Keratinocyte (primary cell): ENCODE measurements at regions not wholly inside any gene's neighbourhood (a gene's known extent, or its start where the extent isn't known, plus 50 kb on each side); places are given as distances from the start of the nearest gene placed in this dataset.

Source experiments
- DNase-seq: peaks from one replicate; pipeline ENCODE4 v3.0.0-alpha.2; 2011; ENCODE audit warnings: low read depth, missing footprints, low spot score
- FAIRE-seq: peaks from 2 replicates; lab custom pipeline; 2011; peaks lifted over from hg19 to GRCh38; lab: Jason Lieb, UNC
- H2AFZ ChIP-seq: 2 replicates; pipeline ENCODE4 v1.6.0; 2012; ENCODE audit warnings: low read length, control low read depth, inconsistent platforms; ENCODE audit not compliant: control insufficient read depth
- H3K27ac ChIP-seq: 2 replicates; pipeline ENCODE4 v1.5.1; 2011; ENCODE audit warnings: low read length; ENCODE audit not compliant: control insufficient read depth, insufficient read depth
- H3K27me3 ChIP-seq: 3 replicates; pipeline ENCODE4 v1.6.0; 2011; ENCODE audit warnings: low read length; ENCODE audit not compliant: control insufficient read depth, insufficient read depth; ENCODE audit errors: extremely low read depth
- H3K36me3 ChIP-seq, 2 experiments: 2 replicates in 1 of 2; 3 replicates in 1 of 2; pipeline ENCODE4 v1.5.1; 2011; ENCODE audit warnings: low read length in 2 of 2, mild to moderate bottlenecking in 1 of 2; ENCODE audit not compliant: control insufficient read depth in 2 of 2, insufficient read depth in 2 of 2; ENCODE audit errors: extremely low read depth in 1 of 2
- H3K4me1 ChIP-seq: 3 replicates; pipeline ENCODE4 v1.5.1; 2011; ENCODE audit warnings: low read length; ENCODE audit not compliant: control insufficient read depth, insufficient read depth; ENCODE audit errors: extremely low read depth
- H3K4me2 ChIP-seq: 3 replicates; pipeline ENCODE4 v1.6.0; 2011; ENCODE audit warnings: low read depth, low read length; ENCODE audit not compliant: control insufficient read depth, insufficient read depth; ENCODE audit errors: extremely low read depth
- H3K4me3 ChIP-seq, 3 experiments: fragments of 200-600 bp in 1 of 3; sonication (generic) in 1 of 3; 2 replicates in 2 of 3; 3 replicates in 1 of 3; pipeline ENCODE4 v1.5.1; 2011 to 2016; ENCODE audit warnings: low read length in 3 of 3, mild to moderate bottlenecking in 3 of 3, control low read depth in 2 of 3, inconsistent platforms in 1 of 3, low read depth in 1 of 3, mixed read lengths in 1 of 3, mixed run types in 1 of 3, moderate library complexity in 1 of 3; ENCODE audit not compliant: control insufficient read depth in 2 of 3, insufficient read depth in 2 of 3; ENCODE audit errors: extremely low read depth in 1 of 3
- H3K79me2 ChIP-seq: 2 replicates; pipeline ENCODE4 v1.6.0; 2012; ENCODE audit warnings: low read length; ENCODE audit not compliant: control insufficient read depth, insufficient read depth
- H3K9ac ChIP-seq: 3 replicates; pipeline ENCODE4 v1.6.0; 2011; ENCODE audit warnings: low read length; ENCODE audit not compliant: control insufficient read depth, insufficient read depth; ENCODE audit errors: extremely low read depth
- H3K9me1 ChIP-seq: 3 replicates; pipeline ENCODE4 v1.6.0; 2011; ENCODE audit warnings: low read length; ENCODE audit not compliant: control insufficient read depth, insufficient read depth; ENCODE audit errors: extremely low read depth
- H3K9me3 ChIP-seq: 2 replicates; pipeline ENCODE4 v1.5.1; 2012; ENCODE audit warnings: low read depth, low read length; ENCODE audit not compliant: control insufficient read depth
- H4K20me1 ChIP-seq: 3 replicates; pipeline ENCODE4 v1.6.0; 2011; ENCODE audit warnings: low read length; ENCODE audit not compliant: control insufficient read depth, insufficient read depth; ENCODE audit errors: extremely low read depth
- CTCF ChIP-seq, 3 experiments: IDR thresholded peaks in 1 of 3; conservative IDR thresholded peaks in 1 of 3; optimal IDR thresholded peaks in 1 of 3; 2 replicates in 2 of 3; 3 replicates in 1 of 3; pipeline versions ENCODE3 to v1.5.1; 2011; ENCODE audit warnings: low read length in 3 of 3, mild to moderate bottlenecking in 3 of 3, moderate library complexity in 2 of 3, control low read depth in 1 of 3, inconsistent platforms in 1 of 3; ENCODE audit not compliant: insufficient read depth in 2 of 3; ENCODE audit errors: extremely low read depth in 1 of 3
- EZH2 ChIP-seq: IDR thresholded peaks from one replicate; pipeline ENCODE4 v1.6.1; 2012; ENCODE audit warnings: inconsistent platforms, mild to moderate bottlenecking, low read length, moderate library complexity
- dilution Hi-C: fragments of 300-500 bp; cut with MboI; formaldehyde crosslinking; loops from one replicate; pipeline ENCODE4 v1.7.0; 2020; ENCODE audit warnings: low sequenced_read_pairs; ENCODE audit not compliant: extremely low pct_ligation_motif_present

- no peaks in the 10 kb centered on the region for H3K9me3 ChIP-seq
- no peak for FAIRE-seq
- no peak overlapping the region for H3K27ac ChIP-seq
- H3K4me2 ChIP-seq = no peak overlapping the region
- H2AFZ ChIP-seq = no peak overlapping the region
- H4K20me1 ChIP-seq = no peaks in the 10 kb centered on the region
- no peak overlapping the region for H3K4me3 ChIP-seq
- DNase-seq = no peak
- dilution Hi-C loops = no loop called here
- no peaks in the 10 kb centered on the region for H3K27me3 ChIP-seq
- TF ChIP-seq EZH2 (no peak), CTCF (optimal IDR thresholded peaks at IDR 0.05 in 1 of 3, IDR thresholded peaks at IDR 0.05 in 1 of 3, conservative IDR thresholded peaks at IDR 0.05 in 1 of 3; ENCODE audit: extremely low read depth in 1 of 3, insufficient read depth in 2 of 3, low read length in 3 of 3) (no peak)
- H3K9ac ChIP-seq = no peak overlapping the region
- H3K79me2 ChIP-seq = no peaks in the 10 kb centered on the region
- H3K36me3 ChIP-seq = no peaks in the 10 kb centered on the region
- peaks cover 14% of the 10 kb centered on the region for H3K4me1 ChIP-seq
- H3K9me1 ChIP-seq = no peaks in the 10 kb centered on the region
These were observed 205.0 kb upstream of the FOXN3 start for GRCh38 chr14:89621791-89622638.

DNA sequence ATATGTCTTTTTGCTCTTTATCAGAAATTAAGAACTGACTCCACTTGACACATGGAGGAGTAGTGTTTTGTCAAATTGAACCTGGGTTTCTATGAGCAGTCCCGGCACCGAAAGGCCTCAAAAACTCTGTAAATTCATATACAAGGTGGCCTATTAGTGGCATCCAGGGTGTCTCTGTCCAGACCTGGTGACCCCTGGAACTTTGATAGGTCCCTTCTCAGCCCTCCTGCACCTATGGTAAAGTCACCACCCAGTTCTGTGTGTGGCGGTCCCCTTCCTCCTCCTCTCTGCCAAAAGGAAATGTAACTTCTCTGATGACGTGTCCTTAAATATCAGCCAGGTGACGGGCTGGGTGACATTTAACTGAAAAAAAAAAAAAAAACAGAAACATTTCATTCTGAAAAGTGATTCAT, 204.0 kb upstream of the FOXN3 start:
- DNase-seq = no peak
- Histone ChIP-seq H2AFZ (no peak overlapping the region), H3K36me3 (no peaks in the 10 kb centered on the region), H3K4me1 (peaks cover 14% of the 10 kb centered on the region), H3K9me1 (no peaks in the 10 kb centered on the region), H3K9ac (no peak overlapping the region), H3K27me3 (no peaks in the 10 kb centered on the region), H3K79me2 (no peaks in the 10 kb centered on the region), H3K4me3 (no peak overlapping the region), H4K20me1 (no peaks in the 10 kb centered on the region), H3K4me2 (no peak overlapping the region), H3K27ac (no peak overlapping the region), H3K9me3 (no peaks in the 10 kb centered on the region)
- TF ChIP-seq CTCF (optimal IDR thresholded peaks at IDR 0.05 in 1 of 3, IDR thresholded peaks at IDR 0.05 in 1 of 3, conservative IDR thresholded peaks at IDR 0.05 in 1 of 3; ENCODE audit: extremely low read depth in 1 of 3, insufficient read depth in 2 of 3, low read length in 3 of 3) (no peak), EZH2 (no peak)
- dilution Hi-C loops = no loop called here
- FAIRE-seq = no peak
